Activated CD4-positive, alpha-beta T cell treated with anti-CD3 and anti-CD28 coated beads, Interleukin-2, amount 10 ng/mL, durations not matched to agents 7 days and 5 days (primary cell): ENCODE measurements at regions not wholly inside any gene's neighbourhood (a gene's known extent, or its start where the extent isn't known, plus 50 kb on each side); places are given as distances from the start of the nearest gene placed in this dataset.

ENCODE experiments used
- CTCF ChIA-PET: fragments of 350-600 bp; sonication (Branson Sonifier 250); formaldehyde crosslinking; loops from one replicate; lab custom pipeline; 2021; ENCODE audit warnings: antibody characterized with exemption; lab: Charles Lee
- POLR2A ChIA-PET: fragments of 350-600 bp; sonication (Branson Sonifier 250); formaldehyde crosslinking; loops from one replicate; lab custom pipeline; 2021; ENCODE audit warnings: antibody characterized with exemption; lab: Charles Lee
- DNase-seq: peaks from one replicate; pipeline ENCODE4 v3.0.0-alpha.2; 2020
- H3K27ac Mint-ChIP-seq: one replicate; pipeline ENCODE4 v1.8.0; 2021; ENCODE audit warnings: mild to moderate bottlenecking, moderate library complexity, mixed read lengths
- H3K27me3 Mint-ChIP-seq: one replicate; pipeline ENCODE4 v1.8.0; 2021; ENCODE audit warnings: mixed read lengths
- H3K36me3 Mint-ChIP-seq: one replicate; pipeline ENCODE4 v1.8.0; 2021; ENCODE audit warnings: low read depth, mixed read lengths
- H3K4me1 Mint-ChIP-seq: one replicate; pipeline ENCODE4 v1.8.0; 2021; ENCODE audit warnings: mixed read lengths
- H3K4me3 Mint-ChIP-seq: one replicate; pipeline ENCODE4 v1.8.0; 2021; ENCODE audit warnings: mild to moderate bottlenecking, moderate library complexity, mixed read lengths
- H3K9me3 Mint-ChIP-seq: one replicate; pipeline ENCODE4 v1.8.0; 2021; ENCODE audit warnings: mixed read lengths

DNA sequence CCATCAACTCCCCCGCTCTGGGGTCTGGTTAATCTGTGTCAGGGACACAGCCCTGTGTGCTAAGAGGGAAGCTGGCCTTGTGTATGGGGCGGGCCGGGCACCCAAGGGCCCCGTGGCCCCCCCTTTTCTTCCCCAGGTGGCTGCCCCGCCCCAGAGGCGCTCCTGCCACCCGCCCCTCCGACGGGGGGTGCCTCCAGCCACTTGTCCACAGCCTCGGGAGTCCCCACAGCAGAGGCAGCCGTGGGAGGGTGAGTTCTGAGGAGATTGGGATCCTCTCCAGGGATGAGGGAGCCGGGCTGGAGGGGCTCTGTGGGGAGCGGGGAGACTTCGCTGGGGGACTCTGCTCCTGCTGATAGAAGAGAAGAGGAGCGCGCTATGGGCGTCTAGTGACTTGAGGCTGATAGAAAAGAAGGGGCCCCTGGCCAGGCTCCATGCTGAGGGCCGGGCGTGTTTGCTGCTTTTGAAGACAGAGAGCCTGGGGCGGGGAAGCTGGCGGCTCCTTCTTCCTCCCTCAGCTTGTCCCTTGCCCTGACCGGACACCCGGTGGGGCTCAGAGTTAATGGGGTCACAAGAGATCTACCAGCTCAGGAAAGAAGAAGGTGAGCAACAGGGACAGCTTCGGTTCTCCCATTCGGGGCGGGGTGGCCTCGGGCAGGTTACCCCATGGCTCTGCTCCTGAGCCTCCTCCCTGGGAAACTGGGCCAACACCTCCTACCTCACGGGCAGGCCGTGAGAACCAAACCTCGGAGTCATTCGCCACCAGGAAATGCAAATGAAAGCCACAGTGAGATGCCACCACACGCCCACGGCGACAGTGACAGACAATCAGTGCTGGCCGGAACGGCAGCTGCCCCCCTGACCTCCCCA, 89.4 kb upstream of the TAF1B start:
- peak; percentile 44 for DNase-seq
- peak overlapping the region; percentile 94 for H3K27ac Mint-ChIP-seq
- ChIA-PET POLR2A (no interaction called here), CTCF (interaction anchor here (0.6 to 4.8 kb wide), 9 partner anchors 15 to 1106 kb away, joined by 3 to 25 read pairs (median 3); partner anchors contain the start of gene ADAM17)
- no peaks in the 10 kb centered on the region for H3K36me3 Mint-ChIP-seq
- H3K9me3 Mint-ChIP-seq = no peaks in the 10 kb centered on the region
- H3K4me1 Mint-ChIP-seq = peaks cover 60% of the 10 kb centered on the region
- H3K27me3 Mint-ChIP-seq = peaks cover 22% of the 10 kb centered on the region
- H3K4me3 Mint-ChIP-seq = peak overlapping the region; percentile 75

DNA sequence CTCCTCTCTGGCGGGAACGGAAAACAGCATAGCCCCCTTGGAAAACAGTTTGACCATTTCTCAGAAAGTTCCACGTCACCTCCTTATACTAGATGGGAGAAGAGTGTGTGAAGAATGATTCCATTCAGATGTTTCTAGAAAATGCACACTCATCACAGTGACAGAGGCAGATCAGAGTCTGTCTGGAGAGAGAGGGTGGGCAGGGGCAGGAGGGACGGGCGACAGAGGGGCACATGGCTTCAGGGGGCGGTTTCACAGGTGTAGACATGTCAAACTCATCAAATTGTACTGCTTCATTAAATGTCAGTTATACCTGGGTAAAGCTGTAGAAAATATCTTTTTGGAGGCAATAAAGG, 88.8 kb upstream of the TAF1B start:
- POLR2A ChIA-PET = no interaction called here
- Mint-ChIP-seq H3K27me3 (peaks cover 25% of the 10 kb centered on the region), H3K4me1 (peaks cover 57% of the 10 kb centered on the region), H3K9me3 (no peaks in the 10 kb centered on the region), H3K36me3 (no peaks in the 10 kb centered on the region), H3K27ac (peak overlapping the region; percentile 78), H3K4me3 (peak overlapping the region; percentile 75)
- DNase-seq = no peak
- CTCF ChIA-PET = interaction anchor here (0.8 to 4.8 kb wide), 5 partner anchors 15 to 1105 kb away, joined by 3 to 25 read pairs (median 3); no protein-coding TSS in a partner anchor

DNA sequence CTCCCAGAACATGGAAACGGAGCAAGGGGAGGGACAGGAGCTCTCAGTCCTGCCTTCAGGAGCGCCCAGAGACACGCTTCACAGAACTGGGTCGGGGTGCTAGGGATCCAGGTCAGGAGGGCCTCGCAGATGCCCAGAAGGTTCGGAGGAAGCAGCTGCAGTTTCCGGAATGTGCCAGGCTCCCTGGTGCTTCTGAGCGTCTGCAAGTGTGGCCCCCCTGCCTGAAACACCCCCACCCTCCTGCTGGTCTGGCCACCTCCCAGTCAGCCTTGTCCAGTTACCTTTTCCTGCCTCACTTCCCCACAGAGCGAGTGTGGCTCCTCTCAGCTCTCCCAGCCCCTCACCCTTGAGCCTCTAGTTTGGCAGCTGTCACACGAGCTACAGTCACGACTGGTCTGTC, 88.3 kb upstream of the TAF1B start:
- ChIA-PET POLR2A (no interaction called here), CTCF (interaction anchor here (0.9 to 4.8 kb wide), 4 partner anchors 14 to 58 kb away, joined by 3 to 25 read pairs (median 3); no protein-coding TSS in a partner anchor)
- Mint-ChIP-seq H3K36me3 (no peaks in the 10 kb centered on the region), H3K27ac (no peak overlapping the region), H3K4me1 (peaks cover 61% of the 10 kb centered on the region), H3K9me3 (no peaks in the 10 kb centered on the region), H3K27me3 (peaks cover 28% of the 10 kb centered on the region), H3K4me3 (no peak overlapping the region)
- DNase-seq = no peak

DNA sequence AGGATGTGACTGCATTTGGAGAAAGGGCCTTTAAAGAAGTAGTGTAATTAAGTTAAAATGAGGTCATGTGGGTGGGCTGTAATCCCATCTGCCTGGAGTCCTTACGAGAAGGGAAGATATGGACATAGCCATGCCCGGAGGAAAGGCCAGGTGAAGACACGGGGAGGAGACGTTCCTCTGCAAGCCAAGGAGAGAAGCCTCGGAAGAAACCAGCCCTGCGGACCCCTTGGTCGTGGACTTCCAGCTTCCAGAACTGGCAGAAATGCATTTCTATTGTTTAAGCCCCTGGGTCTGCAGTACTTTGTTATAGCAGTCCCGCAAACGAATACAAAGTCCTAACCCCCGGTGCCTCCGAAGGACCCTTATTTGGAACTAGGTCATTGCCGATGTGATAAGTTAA, 87.6 kb upstream of the TAF1B start:
- no peaks in the 10 kb centered on the region for H3K36me3 Mint-ChIP-seq
- no peak for DNase-seq
- H3K9me3 Mint-ChIP-seq = no peaks in the 10 kb centered on the region
- H3K27me3 Mint-ChIP-seq = peaks cover 31% of the 10 kb centered on the region
- POLR2A ChIA-PET = no interaction called here
- no peak overlapping the region for H3K27ac Mint-ChIP-seq
- CTCF ChIA-PET = interaction anchor here (4.8 to 6.8 kb wide), 2 partner anchors 14 kb away, joined by 25 to 63 read pairs; no protein-coding TSS in a partner anchor
- peaks cover 62% of the 10 kb centered on the region for H3K4me1 Mint-ChIP-seq
- H3K4me3 Mint-ChIP-seq = no peak overlapping the region

DNA sequence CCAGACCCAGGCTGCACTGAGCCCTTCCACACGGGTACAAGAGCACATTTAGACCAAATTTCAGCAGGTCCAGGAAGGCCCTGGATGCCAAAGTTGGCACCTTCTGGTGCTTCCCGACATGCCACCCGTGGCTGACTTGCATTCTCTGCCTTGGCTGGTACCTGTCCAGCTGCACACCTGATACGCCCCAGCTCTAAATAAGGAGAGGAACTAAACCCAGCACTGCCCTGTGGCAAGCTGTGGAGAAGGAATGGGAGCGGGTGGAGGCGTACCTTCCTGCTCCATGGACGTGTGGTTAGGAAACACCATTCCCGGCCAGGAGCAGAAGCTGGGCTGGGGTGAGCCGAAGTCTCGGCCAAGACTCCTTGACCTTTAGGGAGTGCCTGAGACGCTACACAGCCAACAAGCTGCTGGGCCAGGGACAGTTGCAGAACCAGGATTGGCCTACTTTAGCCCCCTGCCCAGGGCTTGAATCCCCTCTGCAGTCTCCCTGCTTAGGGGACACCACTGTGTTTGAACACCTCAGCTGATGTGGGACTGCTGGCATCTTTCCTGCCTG, 86.5 kb upstream of the TAF1B start:
- H3K4me1 Mint-ChIP-seq = peaks cover 59% of the 10 kb centered on the region
- no peaks in the 10 kb centered on the region for H3K36me3 Mint-ChIP-seq
- DNase-seq = no peak
- H3K27ac Mint-ChIP-seq = no peak overlapping the region
- POLR2A ChIA-PET = no interaction called here
- H3K9me3 Mint-ChIP-seq = no peaks in the 10 kb centered on the region
- peaks cover 31% of the 10 kb centered on the region for H3K27me3 Mint-ChIP-seq
- H3K4me3 Mint-ChIP-seq = no peak overlapping the region
- CTCF ChIA-PET = interaction anchor here (6.8 kb wide), 1 partner anchor 13 kb away, joined by 63 read pairs; no protein-coding TSS in a partner anchor

DNA sequence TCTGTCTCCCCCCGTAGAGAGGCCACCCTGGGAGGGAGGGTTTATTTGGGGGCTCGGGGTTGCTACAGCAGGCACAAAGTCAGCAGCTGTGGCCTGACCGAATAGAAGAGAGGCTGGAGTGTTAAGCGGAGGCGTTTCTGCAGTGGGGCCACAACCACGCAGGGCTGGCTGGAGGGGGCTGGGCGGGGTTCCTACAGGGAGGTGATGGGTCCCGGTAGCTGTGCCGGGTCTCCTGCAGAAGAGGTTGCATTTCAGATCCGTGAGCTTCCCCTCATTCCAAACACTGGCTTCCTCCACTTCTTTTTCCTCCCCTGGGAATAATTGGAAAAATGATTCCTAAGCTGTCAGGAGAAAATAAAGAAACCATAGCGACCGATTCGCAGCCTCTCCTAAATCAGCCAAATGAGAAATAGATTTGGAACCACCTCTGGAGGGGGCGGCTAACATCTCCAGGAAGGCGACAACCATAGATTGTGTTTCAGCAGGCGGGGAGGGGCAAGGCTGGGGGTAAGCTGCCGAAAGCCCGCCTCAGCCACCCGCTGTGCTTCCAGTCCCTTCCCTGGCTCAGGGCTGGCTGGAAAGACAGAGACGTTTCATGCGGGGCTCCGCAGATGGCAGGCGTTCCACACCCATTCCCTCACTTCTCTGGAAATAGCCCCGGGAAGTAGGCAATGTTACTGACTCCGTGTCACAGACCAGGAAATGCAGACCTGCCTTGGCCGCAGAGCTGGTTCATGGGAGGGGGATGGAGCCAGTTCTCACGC, 85.6 kb upstream of the TAF1B start:
- peaks cover 54% of the 10 kb centered on the region for H3K4me1 Mint-ChIP-seq
- H3K4me3 Mint-ChIP-seq = no peak overlapping the region
- no peak overlapping the region for H3K27ac Mint-ChIP-seq
- H3K9me3 Mint-ChIP-seq = no peaks in the 10 kb centered on the region
- no peaks in the 10 kb centered on the region for H3K36me3 Mint-ChIP-seq
- POLR2A ChIA-PET = no interaction called here
- no peak for DNase-seq
- CTCF ChIA-PET = interaction anchor here (1.1 to 6.8 kb wide), 3 partner anchors 12 to 31 kb away, joined by 3 to 63 read pairs (median 3); no protein-coding TSS in a partner anchor
- H3K27me3 Mint-ChIP-seq = peaks cover 31% of the 10 kb centered on the region

DNA sequence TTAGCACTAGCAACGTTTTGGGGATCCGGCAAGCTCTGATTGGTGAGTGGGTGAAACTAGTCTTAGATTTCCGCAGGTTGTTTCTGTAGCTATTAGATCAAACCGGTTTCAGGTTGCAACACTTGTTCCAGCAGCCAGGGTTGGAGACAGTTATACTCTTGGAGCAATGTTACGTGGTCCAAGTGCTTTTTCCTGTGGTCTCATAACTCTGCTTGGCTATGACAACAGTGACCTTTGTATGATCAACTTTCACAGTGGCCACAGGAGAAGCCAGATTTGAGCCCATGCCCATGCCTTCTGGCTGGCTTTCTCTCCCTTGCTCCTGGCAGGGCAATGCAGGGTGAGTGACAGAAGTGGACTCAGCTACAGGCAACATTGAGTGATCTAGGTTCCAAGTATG, 84.5 kb upstream of the TAF1B start:
- DNase-seq = no peak
- peaks cover 52% of the 10 kb centered on the region for H3K4me1 Mint-ChIP-seq
- no peaks in the 10 kb centered on the region for H3K9me3 Mint-ChIP-seq
- ChIA-PET POLR2A (no interaction called here), CTCF (interaction anchor here (1.5 to 6.8 kb wide), 3 partner anchors 11 to 55 kb away, joined by 3 to 63 read pairs (median 4); no protein-coding TSS in a partner anchor)
- H3K4me3 Mint-ChIP-seq = no peak overlapping the region
- peaks cover 31% of the 10 kb centered on the region for H3K27me3 Mint-ChIP-seq
- no peak overlapping the region for H3K27ac Mint-ChIP-seq
- no peaks in the 10 kb centered on the region for H3K36me3 Mint-ChIP-seq

DNA sequence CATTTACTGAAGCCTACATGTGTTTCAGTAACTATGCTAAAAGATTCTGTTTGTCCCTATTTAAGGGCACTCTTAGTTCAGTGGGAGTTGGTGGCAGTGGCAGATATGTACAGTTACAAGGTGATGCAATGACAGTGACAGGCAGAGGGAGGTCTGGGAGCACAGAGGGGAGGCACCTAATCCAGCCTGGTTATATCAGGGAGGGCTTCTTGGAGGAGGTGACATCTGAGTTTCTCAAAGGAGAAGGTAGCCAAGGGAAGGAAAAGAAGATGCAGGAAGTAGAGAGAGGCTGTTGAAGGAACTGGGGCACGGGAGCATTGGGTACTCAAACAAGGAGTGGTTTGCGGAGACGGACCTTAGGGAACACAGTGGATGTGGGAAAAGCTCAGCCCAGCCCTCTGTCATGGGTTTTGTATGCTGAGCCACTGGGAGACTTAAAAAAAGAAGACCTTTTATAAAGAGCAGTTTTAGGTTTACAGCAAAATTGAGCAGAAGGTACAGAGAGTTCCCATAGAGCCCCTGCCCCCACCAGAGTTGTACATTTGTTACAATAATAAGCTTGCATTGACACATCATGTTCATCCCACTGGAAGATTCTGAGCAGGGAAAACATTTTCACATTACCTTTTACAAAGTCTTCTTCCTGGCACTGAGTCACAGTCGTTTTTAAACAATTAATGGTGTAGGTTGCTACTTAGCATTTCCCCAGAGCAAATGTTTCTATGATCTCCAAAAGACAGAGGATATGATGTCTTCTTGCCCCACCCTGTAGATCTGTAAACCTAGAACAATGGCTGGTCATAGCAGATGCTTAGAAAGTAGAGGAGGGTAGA, 83.0 kb upstream of the TAF1B start:
- ChIA-PET POLR2A (no interaction called here), CTCF (interaction anchor here (0.5 to 6.8 kb wide), 5 partner anchors 9 to 385 kb away, joined by 3 to 63 read pairs (median 3); partner anchors contain the start of gene YWHAQ)
- no peak overlapping the region for H3K4me3 Mint-ChIP-seq
- no peaks in the 10 kb centered on the region for H3K36me3 Mint-ChIP-seq
- peaks cover 23% of the 10 kb centered on the region for H3K27me3 Mint-ChIP-seq
- H3K4me1 Mint-ChIP-seq = peaks cover 54% of the 10 kb centered on the region
- no peak for DNase-seq
- peak overlapping the region; percentile 81 for H3K27ac Mint-ChIP-seq
- no peaks in the 10 kb centered on the region for H3K9me3 Mint-ChIP-seq

DNA sequence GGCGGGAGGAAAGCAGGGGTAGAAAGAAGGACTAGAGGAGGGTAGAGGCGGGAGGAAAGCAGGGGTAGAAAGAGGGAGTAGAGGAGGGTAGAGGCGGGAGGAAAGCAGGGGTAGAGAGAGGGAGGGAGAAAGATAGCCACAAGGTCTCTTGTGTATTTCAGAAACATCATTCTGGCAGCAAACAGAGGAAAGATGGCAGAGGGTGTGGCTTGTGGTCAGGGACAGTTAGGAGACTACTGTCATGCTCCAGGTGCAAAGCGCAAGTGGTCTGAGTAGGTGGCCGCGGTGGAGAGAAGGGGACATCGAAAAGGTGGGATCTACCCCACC, 82.4 kb upstream of the TAF1B start:
- Mint-ChIP-seq H3K4me3 (no peak overlapping the region), H3K36me3 (no peaks in the 10 kb centered on the region), H3K9me3 (no peaks in the 10 kb centered on the region), H3K4me1 (peaks cover 54% of the 10 kb centered on the region), H3K27me3 (peaks cover 19% of the 10 kb centered on the region), H3K27ac (peak overlapping the region; percentile 70)
- no peak for DNase-seq
- ChIA-PET CTCF (interaction anchor here (0.5 to 6.8 kb wide), 6 partner anchors 9 to 649 kb away, joined by 3 to 63 read pairs (median 4); no protein-coding TSS in a partner anchor), POLR2A (no interaction called here)

DNA sequence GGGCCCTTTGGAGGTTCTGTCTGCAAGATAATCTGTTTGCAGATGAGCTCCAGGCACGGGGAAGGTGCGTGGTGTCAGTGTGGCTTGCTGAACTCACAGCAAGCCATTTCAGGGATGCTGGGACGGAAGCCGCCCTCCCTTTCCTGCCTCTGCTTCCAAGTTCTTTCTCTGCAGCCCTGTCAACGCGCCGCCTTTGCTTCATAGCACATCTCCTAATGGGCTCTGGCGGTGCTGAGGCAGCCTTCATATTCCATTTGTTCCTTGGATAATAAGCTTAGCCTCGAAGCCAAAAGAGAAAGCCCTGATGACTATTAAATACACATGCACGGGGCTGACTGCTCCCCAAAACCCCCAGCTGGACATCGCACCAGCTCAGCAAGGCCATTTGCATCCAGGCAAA, 81.7 kb upstream of the TAF1B start:
- Mint-ChIP-seq H3K27ac (peak overlapping the region; percentile 70), H3K4me3 (no peak overlapping the region), H3K27me3 (peaks cover 19% of the 10 kb centered on the region), H3K4me1 (peaks cover 57% of the 10 kb centered on the region), H3K36me3 (no peaks in the 10 kb centered on the region), H3K9me3 (no peaks in the 10 kb centered on the region)
- DNase-seq = no peak
- POLR2A ChIA-PET = no interaction called here
- CTCF ChIA-PET = interaction anchor here (0.6 to 6.8 kb wide), 7 partner anchors 8 to 648 kb away, joined by 3 to 63 read pairs (median 3); no protein-coding TSS in a partner anchor

DNA sequence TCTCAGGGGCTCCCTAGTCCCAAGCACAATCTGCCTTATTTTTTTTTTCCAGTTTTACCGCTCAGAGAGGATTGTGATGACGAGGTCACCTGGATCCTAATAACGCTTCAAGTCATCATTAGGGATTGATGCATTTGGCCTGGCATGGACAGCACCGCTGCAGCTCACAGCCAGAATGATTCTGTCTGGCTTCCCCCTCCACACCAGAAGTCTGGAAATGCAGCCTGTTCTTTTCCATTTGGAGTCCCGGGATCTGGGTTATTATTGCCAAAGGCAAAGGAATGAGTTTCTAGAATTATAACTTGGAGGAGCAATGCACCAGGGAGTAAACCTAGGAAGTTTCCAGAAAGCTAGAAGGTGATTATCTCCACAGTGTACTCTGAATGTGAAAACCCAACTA, 81.1 kb upstream of the TAF1B start:
- no peak for DNase-seq
- Mint-ChIP-seq H3K4me1 (peaks cover 58% of the 10 kb centered on the region), H3K36me3 (no peaks in the 10 kb centered on the region), H3K27ac (peak overlapping the region; percentile 25), H3K27me3 (peaks cover 19% of the 10 kb centered on the region), H3K4me3 (no peak overlapping the region), H3K9me3 (no peaks in the 10 kb centered on the region)
- ChIA-PET CTCF (interaction anchor here (1.1 to 6.8 kb wide), 4 partner anchors 8 to 52 kb away, joined by 3 to 63 read pairs (median 5); no protein-coding TSS in a partner anchor), POLR2A (no interaction called here)

DNA sequence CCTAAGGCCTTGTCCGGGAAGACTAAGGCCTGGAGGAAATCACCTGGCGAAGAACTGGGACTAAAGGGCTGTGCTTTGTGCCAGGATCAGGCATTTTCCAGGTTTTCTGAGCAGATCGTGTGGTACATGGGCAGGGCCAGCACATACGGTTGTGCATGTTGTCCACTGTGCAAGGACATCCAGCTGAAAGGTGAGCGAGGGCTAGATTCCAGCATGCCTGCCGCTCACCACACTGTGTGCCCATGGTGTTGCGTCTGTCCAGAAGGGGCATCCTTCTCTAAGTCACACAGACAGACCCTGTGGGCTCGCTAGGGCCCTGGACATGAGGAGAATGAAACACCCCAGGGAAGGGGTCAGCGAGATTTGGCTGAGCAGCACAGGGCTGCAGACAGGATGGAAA, 80.3 kb upstream of the TAF1B start:
- ChIA-PET POLR2A (no interaction called here), CTCF (interaction anchor here (2.0 kb wide), 1 partner anchor 14 kb away, joined by 6 read pairs; no protein-coding TSS in a partner anchor)
- H3K4me1 Mint-ChIP-seq = peaks cover 57% of the 10 kb centered on the region
- no peak overlapping the region for H3K27ac Mint-ChIP-seq
- no peaks in the 10 kb centered on the region for H3K9me3 Mint-ChIP-seq
- H3K4me3 Mint-ChIP-seq = no peak overlapping the region
- H3K36me3 Mint-ChIP-seq = no peaks in the 10 kb centered on the region
- H3K27me3 Mint-ChIP-seq = peaks cover 16% of the 10 kb centered on the region
- DNase-seq = no peak
